Heart left ventricle (tissue), 13 donors: ENCODE measurements at regions not wholly inside any gene's neighbourhood (a gene's known extent, or its start where the extent isn't known, plus 50 kb on each side); places are given as distances from the start of the nearest gene placed in this dataset.

Experiments
- CTCF ChIP-seq, 12 donors: fragments of 200-600 bp; sonication (generic) in 4 of 12; IDR thresholded peaks; one replicate each; pipeline versions ENCODE4 v1.5.0 to v1.8.0; 2018 to 2022; ENCODE audit warnings: antibody characterized with exemption in 12 of 12, mild to moderate bottlenecking in 5 of 12
- POLR2A ChIP-seq, 2 donors: fragments of 450-650 bp; IDR thresholded peaks; one replicate each; pipeline ENCODE4 v1.6.1; 2017; ENCODE audit warnings: antibody characterized with exemption in 2 of 2, mild to moderate bottlenecking in 2 of 2, moderate library complexity in 2 of 2
- donor health status: ischemic (EF 13 %, LVEDD 7.1; RV severe dilation, severe dysfunction).
- donor health status: DM: no; HTN: yes; CAD: no.
- donor health status: DM: no; HTN: no; CAD: no.
- donor health status: ischemic (EF 25% LVEDD 6.9; RV normal size, moderate dysfunction).
- donor health status: ischemic (EF 25% LVEDD 5.7; RV mildly dilated, moderate dysfunction).
- donor health status: ischemic (EF 35%, LVEDD 5.7; RV mildly dilated, moderate dysfunction).
- donor health status: nonischemic (EF 11% LVEDD 7.7; RV severe dilation, severe dysfunction).
- donor health status: DM: yes; HTN: yes; CAD: no.
- donor health status: PGD.
- donor health status: ischemic (EF 29% LVEDD 5.4; RV normal size, mild dysfunction).
- donor health status: nonischemic (EF 23%, LVEDD 6.1; RV moderate dilation, normal function).

DNA sequence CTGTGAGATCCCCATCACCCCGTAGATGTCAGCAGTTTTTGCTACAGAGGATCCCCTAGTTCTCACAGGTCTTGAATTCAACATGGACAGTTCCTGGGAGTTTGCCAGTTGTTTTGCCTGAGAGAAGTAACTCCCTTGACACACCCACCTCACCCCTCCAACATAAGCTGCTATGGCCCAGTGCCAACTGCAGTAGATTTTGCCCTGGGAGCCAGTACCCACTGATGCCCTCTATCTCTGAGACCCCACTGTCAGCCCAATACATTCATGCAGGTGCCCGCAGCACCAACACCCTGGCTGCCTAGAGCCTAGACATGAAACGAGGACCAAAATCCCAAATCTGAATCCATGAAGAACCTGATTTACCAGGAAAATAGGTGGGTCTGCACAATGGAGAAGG lies 583.9 kb upstream of the CTNND2 start:
- no peak for TF ChIP-seq CTCF (IDR thresholded peaks at IDR 0.05)
- TF ChIP-seq POLR2A (IDR thresholded peaks at IDR 0.05) = no peak
